ENCODE measurements at regions not wholly inside any gene's neighbourhood (a gene's known extent, or its start where the extent isn't known, plus 50 kb on each side); places are given as distances from the start of the nearest gene placed in this dataset.

DNA sequence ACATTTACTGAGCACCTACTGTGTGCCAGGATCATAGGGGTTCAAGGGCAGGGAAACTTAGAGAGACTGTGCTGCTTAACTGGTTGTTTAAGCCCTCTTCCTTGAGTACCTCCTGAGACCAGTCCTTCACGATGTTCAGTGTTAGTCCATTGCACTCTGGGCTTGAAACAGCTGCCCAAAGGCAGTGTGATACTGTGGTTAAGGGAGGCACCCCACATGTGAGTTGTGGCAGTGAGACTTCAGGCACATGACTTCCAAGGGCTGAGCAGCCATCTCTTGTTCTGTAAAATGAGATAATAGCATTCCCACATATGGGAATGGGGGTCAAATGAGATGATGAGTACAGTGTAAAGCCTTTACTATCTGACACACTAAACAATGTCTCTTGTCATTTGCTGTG lies 75.1 kb downstream of the LINGO1 start:
- no peak for DNase-seq (ENCODE audit: low read depth)

DNA sequence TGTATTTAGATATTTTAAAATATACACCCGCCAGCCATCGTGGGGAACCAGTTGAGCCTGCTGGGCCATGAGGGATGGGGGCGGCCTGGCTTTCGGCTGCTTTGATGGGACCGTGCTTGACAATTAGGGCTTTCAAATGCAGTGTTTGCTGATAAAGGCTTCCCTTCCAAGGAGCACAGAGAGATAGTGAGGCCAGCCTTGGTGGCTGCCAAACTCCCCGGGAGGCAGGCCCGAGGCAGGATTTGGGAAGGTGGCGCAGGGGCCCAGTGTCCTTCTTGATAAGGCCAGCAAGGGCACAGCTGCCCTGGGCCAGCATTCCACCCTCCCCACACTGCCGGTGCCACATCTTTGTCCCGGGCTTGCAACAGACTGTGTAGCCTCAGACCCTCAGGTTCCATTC lies 75.6 kb downstream of the LINGO1 start:
- DNase-seq (ENCODE audit: low read depth): no peak

DNA sequence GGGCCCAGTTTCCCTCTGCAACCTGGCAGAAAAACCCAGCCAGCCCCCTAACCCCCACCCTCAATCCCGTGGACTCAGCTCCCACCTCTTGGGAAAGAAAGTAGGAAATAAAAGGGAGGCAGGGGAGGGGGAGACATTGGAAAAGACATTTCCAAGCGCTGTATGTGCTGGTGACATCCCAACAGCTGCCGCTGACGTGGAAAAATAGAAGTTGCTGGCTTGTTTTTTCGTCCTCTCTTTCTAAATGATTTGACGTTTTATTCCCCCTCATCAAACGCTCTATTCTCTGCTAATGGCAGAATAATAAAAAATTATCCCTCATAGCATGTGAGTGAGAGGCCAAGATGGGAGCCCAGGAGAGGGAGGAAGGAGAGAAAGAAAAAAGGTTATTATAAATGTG lies 76.1 kb downstream of the LINGO1 start:
- no peak for DNase-seq (ENCODE audit: low read depth)

DNA sequence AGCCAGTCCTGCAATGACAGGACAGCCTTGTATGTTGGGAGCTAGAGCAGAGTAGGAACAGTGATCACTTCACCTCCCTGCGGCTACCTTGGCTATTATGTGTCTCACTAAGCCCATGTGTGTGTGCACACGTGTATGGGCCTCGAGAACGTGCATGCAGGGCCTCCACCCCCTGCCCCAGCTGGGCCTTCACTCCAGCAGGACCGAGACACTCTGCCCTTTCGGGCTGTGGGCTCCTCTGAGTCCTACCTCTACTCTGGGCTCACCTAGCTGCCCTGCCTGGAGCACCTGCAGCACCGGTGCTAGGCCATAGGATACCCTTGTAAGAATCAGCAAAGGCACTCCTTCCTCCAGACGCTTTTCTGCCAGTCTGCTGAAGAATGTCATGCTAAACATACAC lies 77.5 kb downstream of the LINGO1 start:
- no peak for DNase-seq (ENCODE audit: low read depth)

DNA sequence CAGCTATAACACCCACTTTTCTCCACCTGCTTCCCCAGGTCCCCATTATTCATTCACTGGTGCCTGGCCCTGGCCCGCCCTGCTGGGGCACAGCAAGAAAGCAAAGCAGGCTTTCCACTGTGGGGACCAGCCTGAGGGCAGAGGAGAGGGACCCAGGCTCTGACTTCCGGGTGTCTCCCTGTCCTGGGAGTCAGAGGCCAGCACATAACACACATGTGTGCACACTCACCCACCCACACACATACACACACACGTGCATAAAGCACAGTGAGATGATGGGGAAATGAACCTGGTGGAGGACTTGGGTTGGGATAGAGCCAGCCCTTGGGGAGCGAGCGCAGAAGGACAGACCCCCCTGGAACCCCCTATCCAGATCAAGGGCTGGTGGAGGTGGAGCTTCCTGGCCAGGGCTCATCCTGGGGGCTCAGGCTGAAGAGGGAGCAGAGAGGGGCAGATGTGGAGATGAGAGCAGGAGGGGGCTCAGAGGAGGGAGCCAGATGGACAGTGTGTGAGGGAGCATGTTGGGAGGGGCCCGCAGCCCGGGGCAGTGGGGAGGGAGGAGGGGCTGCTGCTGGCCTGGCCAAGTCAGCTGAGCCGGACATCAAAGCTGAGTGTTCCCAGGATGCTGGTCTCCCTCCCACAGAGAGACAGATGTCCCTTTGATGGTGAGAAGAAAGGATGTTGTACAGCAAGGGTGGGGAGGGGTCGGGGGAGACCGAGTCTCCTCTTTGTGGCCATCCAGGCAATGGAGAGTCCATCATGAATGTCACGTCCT lies 78.2 kb downstream of the LINGO1 start:
- no peak for DNase-seq (ENCODE audit: low read depth)

DNA sequence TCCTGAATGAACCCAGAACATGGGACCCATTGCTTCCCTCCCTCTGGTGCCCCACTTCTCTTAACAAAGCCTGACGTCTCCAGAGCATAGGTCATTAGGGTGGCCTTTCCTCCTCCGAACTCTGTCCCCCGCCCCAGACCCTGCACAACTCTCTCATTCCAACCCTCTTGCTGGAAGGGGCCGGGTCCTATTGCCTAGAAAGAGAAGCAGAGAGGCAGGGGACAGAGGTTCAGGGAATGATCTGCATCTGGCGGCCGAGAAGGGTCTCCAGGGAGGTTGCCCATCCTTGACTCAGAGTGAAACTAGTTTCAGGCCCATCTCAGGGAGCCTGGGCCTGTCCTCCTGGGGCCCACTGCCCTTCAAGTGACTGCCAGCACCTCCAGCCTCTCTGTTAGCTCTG lies 79.0 kb downstream of the LINGO1 start:
- DNase-seq (ENCODE audit: low read depth): no peak

DNA sequence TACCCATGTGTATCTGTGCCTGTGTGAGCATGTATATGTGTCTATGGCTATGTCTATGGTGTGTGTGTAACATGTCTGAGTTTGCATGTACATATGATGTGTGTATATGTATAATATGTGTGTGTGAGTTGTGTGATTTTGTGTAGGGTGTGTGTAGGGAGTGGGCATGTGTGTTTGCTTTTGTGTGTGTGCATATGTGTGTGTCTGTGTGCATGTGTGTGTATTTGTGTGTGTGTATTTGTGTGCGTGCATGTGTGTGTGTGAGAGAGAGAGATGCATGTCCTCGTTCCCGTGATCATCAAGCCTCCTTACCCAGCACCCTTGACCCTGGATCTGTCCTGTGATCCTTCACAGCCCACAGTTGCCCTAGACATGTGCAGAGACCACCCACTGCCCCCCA lies 79.5 kb downstream of the LINGO1 start:
- DNase-seq (ENCODE audit: low read depth): no peak

DNA sequence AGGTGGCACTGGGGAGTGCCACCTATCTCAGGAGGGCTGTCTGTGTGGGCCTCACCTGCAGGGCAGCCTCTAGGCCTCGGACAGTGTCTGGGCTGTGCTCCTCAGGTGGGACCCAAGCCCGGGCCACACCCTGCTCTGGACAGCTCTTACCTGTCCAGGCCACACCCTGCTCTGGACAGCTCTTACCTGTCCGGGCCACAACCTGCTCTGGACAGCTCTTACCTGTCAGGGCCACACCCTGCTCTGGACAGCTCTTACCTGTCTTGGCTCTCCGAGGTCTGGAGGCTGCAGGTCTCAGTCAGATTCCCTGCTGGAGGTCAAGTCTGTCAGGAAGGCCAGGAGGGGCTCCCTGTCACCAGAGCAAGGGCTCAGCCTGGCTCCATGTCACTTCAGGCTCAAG lies 80.6 kb downstream of the LINGO1 start:
- DNase-seq (ENCODE audit: low read depth): no peak

DNA sequence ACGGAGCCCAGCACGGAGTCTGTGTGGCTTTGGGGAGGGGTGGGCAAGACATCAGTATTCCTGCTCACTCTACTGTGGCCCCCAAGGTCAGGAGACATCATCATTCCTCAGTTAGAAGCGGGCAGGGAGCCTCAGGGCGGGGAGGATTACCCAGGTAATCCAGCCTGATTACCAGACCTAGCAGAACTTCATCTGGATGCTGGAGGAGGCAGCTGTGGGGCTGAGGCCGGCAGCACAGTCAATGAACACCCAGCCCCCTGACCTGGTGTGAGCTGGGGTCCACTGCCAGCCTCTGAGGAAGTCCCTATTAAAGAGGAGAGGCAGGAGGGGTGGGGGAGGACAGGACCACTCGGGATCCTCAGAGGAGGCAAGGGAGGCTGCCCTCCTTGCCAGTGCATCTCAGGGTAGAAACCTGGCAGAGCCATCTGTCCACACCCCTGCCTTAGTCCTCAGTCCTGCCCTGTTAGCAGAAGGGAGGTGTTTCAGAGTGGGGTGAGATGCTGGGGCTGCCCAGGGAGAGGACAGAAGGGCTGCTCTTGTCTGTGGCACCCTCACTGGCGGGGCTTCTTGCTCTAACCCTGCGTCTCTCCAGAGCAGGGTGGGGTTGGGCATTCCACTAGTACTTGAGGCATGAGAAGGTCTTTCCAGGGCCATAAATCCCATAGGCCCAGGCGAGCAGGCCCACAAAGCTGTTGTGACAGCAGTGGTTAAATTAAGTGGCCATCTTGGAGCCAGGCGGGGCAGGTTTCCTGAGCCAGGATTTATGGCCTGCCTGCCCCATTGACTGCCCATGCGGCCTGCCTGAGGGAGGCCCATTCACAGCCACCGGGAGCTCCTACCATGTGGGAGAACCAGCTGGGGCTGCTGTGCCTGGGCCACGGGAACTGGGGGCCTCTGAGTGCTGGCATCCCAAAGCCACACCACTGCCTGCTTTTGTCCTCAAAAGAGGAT lies 82.1 kb downstream of the LINGO1 start:
- DNase-seq (ENCODE audit: low read depth): no peak

DNA sequence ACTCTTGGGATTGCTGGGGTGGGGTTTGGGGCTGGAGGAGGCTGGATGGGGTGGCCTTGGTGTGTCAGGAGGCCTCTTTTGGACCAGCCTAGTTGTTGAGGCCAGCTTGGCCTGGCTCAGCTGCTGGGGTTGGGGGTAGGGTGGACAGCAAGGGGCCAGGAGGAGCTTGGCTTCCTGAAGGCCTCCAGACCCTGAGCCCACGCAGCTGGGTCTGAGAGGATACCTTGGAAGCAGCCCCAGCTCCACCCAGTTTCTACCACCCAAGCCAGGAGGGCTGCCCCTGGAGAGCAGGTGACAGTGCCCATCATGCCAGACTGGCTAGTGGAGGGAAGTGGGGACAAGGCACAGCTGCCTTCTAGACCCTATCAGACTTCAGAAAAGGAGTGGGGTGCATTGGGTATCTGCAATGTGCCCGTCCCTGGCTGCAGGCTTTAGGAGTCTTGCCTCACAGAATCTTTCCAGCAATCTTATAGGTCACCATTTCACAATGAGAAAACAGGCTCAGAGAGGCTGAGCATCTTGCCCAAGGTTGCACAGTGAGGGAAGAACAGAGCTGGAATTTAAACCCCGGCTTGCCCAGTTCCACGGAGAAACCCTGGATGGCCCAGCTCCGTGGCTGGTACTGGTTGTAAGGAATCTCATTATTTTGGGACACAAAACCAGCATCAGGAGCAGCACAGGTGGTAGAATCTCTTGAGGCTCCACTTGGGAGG lies 83.0 kb downstream of the LINGO1 start:
- DNase-seq (ENCODE audit: low read depth): no peak

DNA sequence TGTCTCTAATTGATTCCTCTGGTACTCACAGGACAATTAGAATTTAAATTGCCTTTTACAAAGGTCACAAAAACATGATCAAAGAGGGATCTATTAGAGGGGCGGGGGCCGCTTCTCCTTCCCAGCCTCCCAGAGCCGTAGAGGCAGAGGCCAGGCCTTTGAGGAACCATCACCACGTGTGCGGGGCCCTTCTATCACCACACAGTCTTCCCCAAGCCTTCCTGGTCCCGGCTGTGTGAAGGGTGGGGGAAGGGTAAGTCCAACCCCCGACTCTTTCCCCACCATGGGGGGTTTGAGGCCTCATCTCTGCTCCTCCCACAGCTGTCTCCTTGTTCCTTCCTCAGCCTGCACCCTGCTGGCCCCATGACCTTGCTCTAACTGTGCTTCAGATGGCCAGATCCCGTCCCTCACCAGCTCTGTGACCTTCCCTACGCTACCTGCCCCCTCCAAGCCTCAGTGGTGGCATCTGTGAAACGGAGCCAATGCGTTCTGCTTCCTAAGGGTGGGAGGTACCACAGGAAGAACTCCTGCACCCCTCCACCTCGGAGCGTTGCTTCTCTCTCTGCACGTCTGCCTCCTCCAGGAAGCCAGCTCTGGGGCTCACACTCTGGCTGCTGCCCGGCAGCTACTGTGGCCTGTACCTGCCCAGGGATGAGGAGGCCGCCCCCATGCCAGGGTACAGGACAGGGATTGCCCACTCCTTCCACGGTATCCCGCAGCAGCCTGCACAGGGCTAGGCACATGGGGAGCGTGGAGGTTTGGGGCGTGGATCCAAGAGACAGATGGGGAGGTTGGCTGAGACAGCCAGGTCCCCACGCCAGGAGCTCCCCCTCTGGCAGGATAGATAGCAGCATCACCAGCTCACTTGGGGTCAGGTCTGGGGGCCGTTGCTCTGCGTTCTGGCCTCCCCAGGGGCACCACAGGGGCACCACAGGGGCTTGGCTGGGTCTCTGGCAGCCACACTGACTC lies 83.8 kb downstream of the LINGO1 start:
- DNase-seq (ENCODE audit: low read depth): no peak

DNA sequence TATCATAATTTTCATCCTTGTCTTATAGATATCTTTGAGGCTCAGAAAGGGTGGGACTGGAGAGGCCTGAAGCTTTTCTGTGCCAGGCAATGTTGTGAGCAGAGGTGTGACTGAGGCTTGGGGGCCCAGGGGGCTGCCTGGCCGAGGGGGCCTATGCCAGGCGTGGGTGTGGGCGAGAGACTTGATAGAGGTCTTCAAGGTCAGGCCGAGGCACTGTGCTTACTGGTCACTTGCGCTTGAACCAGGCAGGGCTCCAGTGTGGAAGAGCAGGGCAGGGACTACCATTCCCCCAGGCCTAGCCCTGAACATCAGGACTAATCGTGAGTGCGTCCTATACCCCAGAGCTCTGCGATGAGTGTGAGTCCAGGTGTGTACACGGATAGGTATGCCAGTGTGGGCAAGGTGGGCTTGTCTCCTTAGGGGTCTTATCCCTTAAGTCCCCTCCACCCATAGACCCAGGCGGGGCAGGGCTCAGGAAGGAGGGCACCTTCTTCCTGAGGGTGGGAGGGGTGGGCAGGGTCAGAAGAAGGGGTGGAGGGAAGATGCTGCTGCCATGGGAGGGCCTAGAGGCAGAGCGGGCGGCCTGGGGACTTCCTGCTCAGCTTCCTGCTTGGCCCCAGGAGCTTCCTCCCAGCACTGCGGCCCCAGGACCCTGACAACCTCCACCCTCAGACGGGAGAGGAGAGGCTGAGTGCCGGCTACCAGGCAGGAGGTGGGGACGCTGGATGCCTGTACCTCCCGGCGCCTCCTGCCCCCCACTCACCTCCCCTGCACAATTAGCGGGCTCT lies 84.7 kb downstream of the LINGO1 start:
- no peak for DNase-seq (ENCODE audit: low read depth)

DNA sequence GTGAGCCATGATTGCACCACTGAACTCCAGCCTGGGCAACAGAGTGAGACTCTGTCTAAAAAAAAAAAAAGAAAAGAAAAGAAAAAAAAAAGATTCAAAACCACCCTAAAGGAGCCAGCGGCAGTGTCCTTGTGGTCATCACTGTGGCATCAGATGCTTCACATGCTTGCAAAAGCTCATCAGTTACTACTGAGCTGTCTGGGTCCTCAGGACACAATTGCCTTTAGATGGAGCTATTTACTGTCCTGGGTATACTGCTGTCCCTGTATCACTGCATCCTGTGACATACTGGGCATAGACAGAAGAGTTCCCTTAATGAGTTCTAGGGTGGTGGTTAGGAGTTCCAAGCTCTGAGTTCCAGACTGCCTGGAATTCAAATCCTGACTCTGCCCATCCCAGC lies 85.8 kb downstream of the LINGO1 start:
- no peak for DNase-seq (ENCODE audit: low read depth)

DNA sequence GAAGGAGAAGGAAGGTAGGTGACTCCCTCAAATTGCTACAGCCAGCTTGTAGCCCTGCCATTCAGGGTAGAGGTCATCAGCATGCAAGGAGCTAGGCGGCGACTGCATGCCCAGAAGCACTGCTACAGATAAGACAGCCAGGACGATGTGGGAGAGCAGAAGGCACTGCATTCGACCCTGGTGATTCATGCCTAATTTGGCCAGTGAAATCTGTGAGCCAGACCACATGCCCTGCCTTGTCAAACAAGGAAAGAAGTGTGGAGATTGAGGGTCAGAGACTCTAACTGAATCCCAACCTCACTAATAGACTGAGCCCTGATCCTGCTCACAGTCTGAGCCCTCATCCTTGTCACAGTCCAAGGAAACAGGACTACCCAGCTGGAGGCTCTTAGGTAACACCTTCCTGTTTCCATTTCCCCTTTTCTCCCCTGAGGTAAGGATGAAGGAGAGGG lies 86.6 kb downstream of the LINGO1 start:
- DNase-seq (ENCODE audit: low read depth): peak; percentile 88

DNA sequence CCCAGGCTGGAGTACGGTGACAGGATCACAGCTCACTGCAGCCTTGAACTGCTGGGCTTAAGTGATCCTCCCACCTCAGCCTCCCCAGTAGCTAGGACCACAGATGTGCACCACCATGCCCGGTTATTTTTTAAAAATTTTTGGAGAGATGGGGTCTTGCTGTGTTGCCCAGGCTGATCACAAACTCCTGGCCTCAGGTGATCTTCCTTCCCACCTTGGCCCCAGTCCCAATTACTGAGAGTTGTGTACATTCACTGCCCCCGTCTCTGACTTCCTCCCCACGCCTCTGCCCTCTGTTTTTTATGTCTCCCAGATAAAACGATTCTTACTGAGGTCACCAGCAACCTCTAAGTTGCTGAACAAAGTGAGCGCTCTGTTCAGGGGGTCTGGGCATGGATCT lies 87.7 kb downstream of the LINGO1 start:
- DNase-seq (ENCODE audit: low read depth): no peak

DNA sequence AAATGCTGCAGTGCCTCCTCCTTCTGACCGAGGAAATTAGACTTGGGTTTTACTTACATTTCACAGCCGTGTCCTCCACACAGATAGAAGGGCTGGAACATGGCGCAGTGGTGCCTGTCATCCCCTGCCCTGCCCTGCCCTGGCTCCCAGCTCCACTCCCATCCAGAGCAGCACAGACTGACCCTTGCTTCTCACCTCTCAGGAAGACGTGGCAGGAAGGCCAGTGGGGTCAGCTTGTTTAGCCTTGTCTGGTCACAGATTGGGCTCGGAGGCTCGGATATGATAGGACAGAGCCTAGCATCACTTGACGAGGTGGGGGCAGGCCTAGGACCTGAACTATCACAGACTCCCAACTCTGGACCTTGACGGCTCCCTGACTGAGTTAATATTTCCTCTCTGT lies 88.5 kb downstream of the LINGO1 start:
- DNase-seq (ENCODE audit: low read depth): no peak

DNA sequence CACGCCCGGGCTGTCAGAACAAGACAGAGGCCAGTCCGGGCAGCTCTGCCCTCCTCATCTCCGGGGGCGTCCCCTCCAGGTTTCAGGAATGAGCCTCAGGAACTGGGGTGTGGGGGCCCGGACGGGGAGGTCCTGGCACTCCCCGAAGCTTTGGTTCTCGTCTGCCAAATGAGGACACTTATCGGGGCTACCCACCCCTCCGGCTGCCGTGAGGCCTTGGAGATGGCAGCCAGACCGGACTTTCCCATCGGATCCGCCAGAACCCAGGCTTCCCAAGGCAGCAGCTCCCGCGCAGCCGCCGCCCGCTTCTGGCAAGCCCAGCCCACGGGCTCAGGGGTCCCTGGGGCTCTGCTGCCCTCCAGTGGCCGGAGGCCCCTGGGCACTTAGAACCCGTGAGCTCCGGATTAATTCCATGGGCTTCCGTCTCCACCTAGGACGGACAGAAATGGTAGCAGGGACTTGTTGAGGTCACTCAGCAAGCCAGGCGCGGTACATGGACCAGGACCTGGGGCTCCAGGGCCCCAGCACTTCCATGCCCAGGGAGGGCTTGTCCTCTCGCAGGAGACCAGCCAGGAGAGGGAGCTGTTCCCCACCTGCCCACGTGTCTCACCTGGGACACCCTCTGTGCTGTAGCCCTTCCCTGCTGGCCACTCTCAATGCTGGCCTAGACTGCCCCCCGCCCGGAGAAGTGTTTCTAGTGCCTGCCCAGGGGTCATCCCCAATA lies 89.4 kb downstream of the LINGO1 start:
- peak; percentile 83 for DNase-seq (ENCODE audit: low read depth)

DNA sequence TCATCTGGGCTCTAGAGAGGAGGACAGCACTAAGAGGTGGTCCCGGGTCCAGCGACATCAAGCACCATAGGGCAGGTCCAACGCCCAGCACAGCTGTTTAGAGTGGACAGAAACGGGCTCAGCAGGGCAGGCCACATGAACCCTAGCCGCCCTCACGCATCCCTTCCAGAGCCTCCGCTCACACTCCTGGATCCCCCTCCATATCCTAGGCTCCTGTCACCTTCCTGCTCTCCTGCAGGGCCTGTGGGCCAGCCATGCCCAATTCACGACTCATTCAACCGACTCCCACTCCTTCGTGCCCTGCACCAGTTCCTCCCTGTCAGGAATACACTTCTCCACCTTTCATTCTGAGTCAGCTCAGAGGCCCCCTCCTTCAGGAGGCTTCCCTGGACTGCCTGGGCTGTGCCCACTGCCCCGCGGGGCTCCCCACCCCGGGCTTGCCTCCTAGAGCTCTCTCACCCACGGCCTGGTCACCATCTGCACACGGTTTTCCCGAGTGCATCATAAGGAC lies 90.2 kb downstream of the LINGO1 start:
- DNase-seq (ENCODE audit: low read depth): peak; percentile 84
